Fibroblast of skin of left quadriceps (primary cell): ENCODE measurements at regions not wholly inside any gene's neighbourhood (a gene's known extent, or its start where the extent isn't known, plus 50 kb on each side); places are given as distances from the start of the nearest gene placed in this dataset.
"Not testable (repeated sequence)": the region's sequence is repeated elsewhere in the genome, so short reads cannot be mapped to it uniquely, and the experiment has no call there.

ENCODE experiments used
- DNase-seq, 2 experiments: peaks; one replicate each; pipeline ENCODE4 v3.0.0-alpha.2; 2013; ENCODE audit warnings: low read depth in 2 of 2

DNA sequence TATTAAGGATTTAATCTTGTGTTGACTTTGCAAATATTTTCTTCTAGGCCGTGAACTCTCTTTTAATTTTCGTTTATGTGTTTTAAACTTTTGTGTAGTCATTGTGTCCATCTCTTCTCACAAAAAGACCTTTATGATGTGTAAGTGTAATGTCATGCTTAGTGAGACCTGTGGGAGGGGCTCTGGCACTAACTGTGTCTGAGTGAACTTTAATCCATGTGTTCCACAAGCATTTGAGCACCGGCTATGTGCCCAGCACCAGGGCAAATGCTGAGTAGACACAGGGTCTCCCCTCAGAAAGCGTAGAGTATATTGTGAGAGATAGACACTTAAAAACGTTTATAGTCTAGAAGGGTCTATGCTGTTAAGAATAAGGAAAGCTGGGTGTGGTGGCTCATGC lies 272.6 kb upstream of the TUT7 start:
- DNase-seq: no peak

- no peak for DNase-seq
These were observed 270.4 kb upstream of the TUT7 start for GRCh38 chr9:86624630-86625029.

DNA sequence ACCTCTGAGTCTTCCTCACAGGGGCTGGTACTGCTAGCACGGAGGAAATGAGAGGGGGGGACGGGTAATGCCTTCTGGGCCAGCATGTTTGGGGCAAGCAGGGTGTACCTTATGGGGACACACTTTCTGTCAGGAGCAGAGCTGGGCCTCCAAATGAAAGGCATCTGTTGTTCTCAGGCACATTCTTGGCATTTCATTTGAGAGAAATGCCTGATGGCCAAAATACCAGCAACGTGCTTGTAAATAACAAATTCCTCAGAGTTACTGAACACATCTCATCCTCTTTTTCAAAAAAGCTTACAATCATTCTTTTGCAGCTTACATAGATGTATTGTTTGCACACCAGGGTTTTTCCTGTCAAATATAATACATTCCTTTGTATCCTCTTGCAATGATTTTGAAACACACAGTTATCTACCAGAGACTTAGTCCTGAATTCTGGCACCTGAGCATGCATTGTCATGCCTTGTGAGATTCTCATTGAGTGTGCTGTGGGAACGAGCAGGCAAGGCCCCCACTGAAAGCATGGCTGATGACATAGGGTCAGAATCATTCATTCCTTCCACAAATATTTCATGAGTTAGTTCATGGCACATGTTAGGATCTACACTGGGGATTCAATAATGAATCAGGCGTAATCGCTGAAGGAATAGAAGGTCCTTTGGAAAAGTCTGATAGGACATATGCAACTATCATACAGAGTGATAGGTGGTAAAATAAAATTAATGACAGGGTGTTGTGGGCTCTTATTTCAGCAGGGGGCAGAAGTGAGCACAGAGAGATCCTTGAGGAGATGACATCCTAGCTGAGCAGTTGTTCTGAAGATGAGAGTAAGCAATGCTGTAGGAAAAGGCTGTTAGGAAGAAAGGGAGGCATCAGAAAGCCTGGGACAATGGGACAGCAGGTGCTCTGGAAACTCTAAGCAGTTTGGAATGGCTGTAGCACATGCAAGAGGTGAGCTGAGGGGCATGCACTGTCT lies 260.9 kb upstream of the TUT7 start:
- peak; percentile 88 to 89 for DNase-seq

- DNase-seq: no peak
These were observed 259.7 kb upstream of the TUT7 start for GRCh38 chr9:86613943-86614342.

GRCh38 chr9:86611534-86611933 lies 257.3 kb upstream of the TUT7 start:
- DNase-seq: not testable (repeated sequence)

DNA sequence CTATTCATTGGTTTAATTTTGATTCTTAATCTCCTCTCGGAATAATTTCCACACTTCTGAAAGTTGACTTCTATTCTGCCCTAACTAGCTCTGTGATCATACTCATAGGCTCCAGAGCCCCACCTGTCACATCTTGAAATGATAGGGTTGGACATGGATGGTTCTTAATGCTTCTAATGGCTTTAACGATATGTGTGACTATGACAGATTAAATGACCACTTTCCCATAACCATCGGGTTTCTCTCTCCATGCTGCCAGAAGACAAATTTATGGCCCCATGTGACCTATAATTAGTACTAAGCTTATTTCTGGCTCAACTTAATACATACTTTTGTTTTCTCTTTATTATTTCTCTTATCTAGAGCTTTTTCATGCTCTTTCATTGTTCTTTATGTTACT lies 251.1 kb upstream of the TUT7 start:
- DNase-seq: no peak

GRCh38 chr9:86604741-86605140 lies 250.5 kb upstream of the TUT7 start:
- peak; percentile 96 to 97 for DNase-seq

GRCh38 chr9:86602715-86603114 lies 248.5 kb upstream of the TUT7 start:
- DNase-seq: no peak

DNA sequence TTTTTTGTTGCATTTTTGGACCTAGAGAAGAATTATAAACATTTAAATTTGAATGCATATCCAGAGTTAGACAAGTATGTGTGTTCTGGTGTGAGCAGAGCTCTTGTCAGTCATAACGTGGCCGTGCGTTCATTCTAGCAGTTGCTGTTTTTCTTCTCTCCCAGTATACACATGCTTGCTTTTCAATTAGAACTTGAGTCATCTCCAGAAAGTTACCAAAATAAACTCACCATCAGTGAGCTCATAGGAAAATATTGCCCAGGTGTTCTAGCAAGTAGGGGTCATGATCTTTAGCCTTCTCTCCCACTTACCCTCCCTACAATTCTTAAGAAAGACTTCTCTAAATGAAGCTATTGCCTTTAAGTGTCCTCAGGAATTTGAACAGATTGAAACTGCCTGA lies 247.5 kb upstream of the TUT7 start:
- DNase-seq: no peak

GRCh38 chr9:86600977-86601376 lies 246.8 kb upstream of the TUT7 start:
- no peak for DNase-seq

- peak; percentile 49 to 53 for DNase-seq
These were observed 246.1 kb upstream of the TUT7 start for GRCh38 chr9:86600291-86600690.

DNA sequence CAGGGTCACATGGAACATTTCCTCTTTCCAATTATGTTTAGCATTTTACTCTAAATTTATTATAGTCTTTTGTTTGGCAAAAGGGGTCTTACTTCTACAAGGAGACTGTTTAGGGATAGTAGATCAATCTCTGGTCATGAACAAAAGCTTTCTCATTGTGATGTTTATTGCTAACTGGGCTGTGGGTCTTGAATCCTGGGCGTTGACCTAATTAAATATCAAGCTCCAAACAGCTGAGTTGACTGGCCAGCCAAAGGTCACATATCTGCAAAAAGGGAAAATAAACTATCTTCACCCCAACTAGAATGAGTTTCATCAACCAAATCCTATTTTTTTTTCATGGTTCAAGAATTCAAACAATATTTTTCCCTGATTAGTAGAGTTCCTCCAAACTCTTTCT lies 245.4 kb upstream of the TUT7 start:
- no peak for DNase-seq

DNA sequence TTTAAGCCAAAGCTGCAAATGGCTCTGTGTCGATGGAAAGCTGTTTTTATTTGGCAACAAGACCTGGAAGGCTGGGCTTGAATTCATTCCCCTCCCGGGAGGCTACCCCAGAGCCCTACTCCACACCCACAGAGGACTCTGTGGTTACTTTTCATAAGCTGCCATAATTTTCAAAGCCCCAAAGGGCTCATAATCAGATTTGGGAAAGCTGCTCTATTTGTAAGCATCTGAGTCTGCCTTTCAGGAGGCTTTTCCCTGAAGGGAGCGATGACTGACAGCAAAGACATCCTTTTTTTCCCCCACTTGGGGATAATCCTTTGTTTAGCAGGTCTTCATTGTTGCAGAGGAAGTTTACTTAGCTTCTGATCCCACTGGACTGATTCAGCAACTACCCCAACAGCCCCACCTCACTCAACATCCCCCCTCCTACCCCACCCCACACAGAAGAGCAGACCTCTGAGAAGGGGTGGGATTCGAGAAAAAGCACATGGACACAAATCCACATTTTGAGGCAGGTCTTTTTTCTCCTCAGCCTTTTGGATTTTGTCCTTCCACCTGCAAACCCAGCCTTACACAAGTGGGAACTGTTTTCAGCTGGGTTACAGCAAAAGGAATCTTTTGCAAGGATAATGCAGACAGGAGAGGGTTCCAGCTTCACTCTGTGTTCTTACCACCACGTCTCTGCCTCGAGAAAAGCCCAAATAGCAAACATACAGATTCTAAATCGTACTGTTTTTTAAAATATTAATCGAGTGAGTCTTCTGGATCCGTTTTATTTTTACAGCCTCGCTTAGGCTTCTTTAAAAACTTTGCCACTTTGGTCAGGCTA lies 244.4 kb upstream of the TUT7 start:
- DNase-seq: peak; percentile 62 to 69

- no peak for DNase-seq
These were observed 240.5 kb upstream of the TUT7 start for GRCh38 chr9:86594724-86595123.

DNA sequence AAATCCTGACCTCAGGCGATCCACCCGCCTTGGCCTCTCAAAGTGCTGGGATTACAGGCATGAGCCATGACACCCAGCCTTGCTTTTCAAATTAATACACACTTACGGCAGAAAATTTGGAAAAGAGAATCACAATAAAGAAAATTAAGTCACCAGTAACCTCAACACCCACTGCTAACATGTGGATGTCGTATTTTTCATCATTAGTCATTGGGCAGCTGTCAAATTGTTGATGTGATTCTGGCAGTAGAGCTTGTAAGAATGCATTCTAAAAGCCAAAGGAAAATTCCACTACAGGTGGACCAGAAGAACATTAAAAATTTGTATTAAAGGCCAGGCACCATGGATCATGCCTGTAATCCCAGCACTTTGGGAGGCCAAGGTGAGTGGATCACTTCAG lies 237.3 kb upstream of the TUT7 start:
- no peak for DNase-seq

- no peak for DNase-seq
These were observed 235.5 kb upstream of the TUT7 start for GRCh38 chr9:86589730-86590129.

GRCh38 chr9:86589273-86589672 lies 235.1 kb upstream of the TUT7 start:
- no peak for DNase-seq

DNA sequence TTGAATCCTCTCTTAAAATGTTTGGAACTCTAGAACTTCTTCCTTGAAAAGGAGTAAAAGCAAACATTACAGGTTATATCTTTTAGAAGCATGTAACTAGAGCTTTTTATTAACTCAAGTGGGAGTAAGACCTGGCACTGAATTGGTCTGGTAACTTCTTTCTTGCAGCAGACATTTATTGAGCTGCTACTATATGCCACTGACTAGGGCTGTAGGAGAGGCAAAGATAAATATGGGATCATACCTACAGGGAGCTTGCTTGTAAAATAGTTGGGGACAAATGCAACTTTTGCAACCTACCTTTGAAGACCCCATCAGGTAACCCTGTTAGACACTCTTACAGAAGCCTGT lies 231.9 kb upstream of the TUT7 start:
- DNase-seq: no peak

GRCh38 chr9:86585422-86586143 lies 231.4 kb upstream of the TUT7 start:
- no peak for DNase-seq

DNA sequence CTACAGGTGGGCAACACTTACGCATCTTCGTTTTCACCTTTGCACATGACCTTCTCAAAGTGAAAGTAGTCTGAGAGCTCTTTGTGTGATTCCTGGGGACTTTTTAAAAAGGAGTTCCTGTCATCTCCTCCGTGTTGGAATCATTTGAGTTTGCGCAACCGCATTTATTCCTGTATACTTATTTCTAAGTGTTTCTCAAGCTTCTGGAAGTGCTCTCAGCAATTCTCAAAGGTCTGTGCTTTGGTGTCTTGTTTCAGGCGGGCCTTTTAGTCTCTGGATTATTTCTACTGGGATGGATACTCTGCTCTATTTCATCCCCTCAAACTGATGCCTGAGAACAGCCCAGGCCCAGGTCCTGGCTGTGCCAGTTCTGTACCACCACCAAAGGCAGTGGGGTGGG lies 226.5 kb upstream of the TUT7 start:
- DNase-seq: no peak

- no peak for DNase-seq
These were observed 224.5 kb upstream of the TUT7 start for GRCh38 chr9:86578722-86579121.
